GM12878 (cell line): ENCODE measurements at regions not wholly inside any gene's neighbourhood (a gene's known extent, or its start where the extent isn't known, plus 50 kb on each side); places are given as distances from the start of the nearest gene placed in this dataset.

Experiments used
- ATAC-seq: fragments of 200-7000 bp; cut with Tn5 transposase; 3 replicates; pipeline ENCODE4 v1.9.1; 2020; ENCODE audit warnings: mild to moderate bottlenecking, moderate library complexity
- BruUV-seq: library from RNA; stranded (reverse); fragments of 400-500 nt; replicated peaks from 2 replicates; lab custom pipeline; 2021; lab: Mats Ljungman, UMichigan
- CTCF ChIA-PET: fragments of 300-600 bp; sonication (Branson Sonifier 250); formaldehyde crosslinking; extraction: SDS; loops from one replicate; lab custom pipeline; 2021; ENCODE audit warnings: inconsistent platforms; lab: Yijun Ruan, JAX
- POLR2A ChIA-PET: fragments of 350-600 bp; formaldehyde crosslinking; extraction: SDS; loops from one replicate; lab custom pipeline; 2021; ENCODE audit warnings: inconsistent platforms; lab: Charles Lee
- RAD21 ChIA-PET: fragments of 300-600 bp; sonication (Branson Sonifier 250); formaldehyde crosslinking; loops from one replicate; lab custom pipeline; 2023; ENCODE audit warnings: antibody characterized with exemption; ENCODE audit not compliant: unreplicated experiment; lab: Charles Lee
- SMC1A ChIA-PET: fragments of 300-600 bp; sonication (Branson Sonifier 250); formaldehyde crosslinking; loops from one replicate; lab custom pipeline; 2023; ENCODE audit not compliant: unreplicated experiment, uncharacterized antibody; lab: Charles Lee
- DNase-seq: peaks from one replicate; pipeline ENCODE4 v3.0.0-alpha.2; 2011; ENCODE audit warnings: low read depth, low spot score
- FAIRE-seq: peaks from 3 replicates; lab custom pipeline; 2011; peaks lifted over from hg19 to GRCh38; lab: Jason Lieb, UNC
- H2AFZ ChIP-seq: 2 replicates; pipeline ENCODE4 v1.6.0; 2011; ENCODE audit warnings: low read depth, low read length, control low read depth; ENCODE audit not compliant: control insufficient read depth
- H3K27ac ChIP-seq: 2 replicates; pipeline ENCODE4 v1.5.1; 2011; ENCODE audit warnings: control low read depth; ENCODE audit not compliant: control insufficient read depth, insufficient read depth
- H3K27me3 ChIP-seq, 2 experiments: replicated peaks in 1 of 2; 2 replicates each; pipeline versions ENCODE4 v1.6.0 to v1.6.1; 2011; ENCODE audit warnings: low read length in 1 of 2; ENCODE audit not compliant: control insufficient read depth in 2 of 2, insufficient read depth in 2 of 2
- H3K36me3 ChIP-seq, 2 experiments: 2 replicates each; pipeline ENCODE4 v1.5.1; 2011; ENCODE audit warnings: low read length in 1 of 2; ENCODE audit not compliant: control insufficient read depth in 2 of 2, insufficient read depth in 2 of 2
- H3K4me1 ChIP-seq: 2 replicates; pipeline ENCODE4 v1.6.1; 2011; ENCODE audit warnings: mild to moderate bottlenecking, low read length, moderate library complexity, mixed read lengths; ENCODE audit not compliant: control insufficient read depth, insufficient read depth
- H3K4me2 ChIP-seq: 2 replicates; pipeline ENCODE4 v1.6.0; 2011; ENCODE audit warnings: control low read depth; ENCODE audit not compliant: control insufficient read depth, insufficient read depth
- H3K4me3 ChIP-seq: fragments of 200-600 bp; sonication (generic); 2 replicates; pipeline ENCODE4 v1.5.1; 2016
- H3K79me2 ChIP-seq: 2 replicates; pipeline ENCODE4 v1.6.0; 2011; ENCODE audit warnings: low read length; ENCODE audit not compliant: control insufficient read depth, insufficient read depth
- H3K9ac ChIP-seq: 2 replicates; pipeline ENCODE4 v1.8.0; 2011; ENCODE audit warnings: low read length, control low read depth, mixed read lengths; ENCODE audit not compliant: control insufficient read depth, insufficient read depth
- H3K9me3 ChIP-seq: replicated peaks from 3 replicates; pipeline ENCODE4 v1.5.1; 2011; ENCODE audit warnings: mild to moderate bottlenecking, low read length; ENCODE audit not compliant: control insufficient read depth, insufficient read depth
- H4K20me1 ChIP-seq: 2 replicates; pipeline ENCODE4 v1.6.0; 2011; ENCODE audit not compliant: control insufficient read depth, insufficient read depth
- ASH2L ChIP-seq: fragments of 300-600, 200-600 bp; sonication (generic); IDR thresholded peaks from 2 replicates; pipeline ENCODE4 v1.6.1; 2017; ENCODE audit warnings: low read depth, mild to moderate bottlenecking, borderline replicate concordance
- CEBPB ChIP-seq, 2 experiments: fragments of 150-350 bp in 1 of 2; IDR thresholded peaks; 2 replicates each; pipeline ENCODE4 v1.6.1; 2012 to 2014; ENCODE audit warnings: low read depth in 2 of 2, low read length in 2 of 2, borderline replicate concordance in 1 of 2, inconsistent platforms in 1 of 2
- CHD2 ChIP-seq: IDR thresholded peaks from 2 replicates; pipeline ENCODE4 v1.6.1; 2011; ENCODE audit warnings: low read depth, low read length, improper control_type of control experiment, borderline replicate concordance
- CREM ChIP-seq: IDR thresholded peaks from 2 replicates; pipeline ENCODE4 v1.6.1; 2014; ENCODE audit warnings: antibody characterized with exemption, low read depth
- EED ChIP-seq: sonication (generic); IDR thresholded peaks from 2 replicates; pipeline ENCODE4 v1.6.1; 2016; ENCODE audit warnings: antibody characterized with exemption, low read depth
- HDAC2 ChIP-seq: fragments of 200-600 bp; sonication (generic); IDR thresholded peaks from 2 replicates; pipeline ENCODE4 v1.6.1; 2017
- MEF2B ChIP-seq: fragments of 450-650 bp; IDR thresholded peaks from 2 replicates; pipeline ENCODE4 v1.6.1; 2018; ENCODE audit warnings: mild to moderate bottlenecking, moderate library complexity; ENCODE audit not compliant: partially characterized antibody, poor library complexity, severe bottlenecking
- NFXL1 ChIP-seq: fragments of 450-650 bp; IDR thresholded peaks from 2 replicates; pipeline ENCODE4 v1.6.1; 2017; ENCODE audit warnings: antibody characterized with exemption, mild to moderate bottlenecking, borderline replicate concordance
- PAX8 ChIP-seq: fragments of 450-650 bp; IDR thresholded peaks from 2 replicates; pipeline ENCODE4 v1.6.1; 2017; ENCODE audit warnings: mild to moderate bottlenecking, moderate library complexity
- TARDBP ChIP-seq: IDR thresholded peaks from 2 replicates; pipeline ENCODE4 v1.6.1; 2016; ENCODE audit warnings: borderline replicate concordance
- ZNF384 ChIP-seq: IDR thresholded peaks from 2 replicates; pipeline ENCODE4 v1.6.1; 2012; ENCODE audit warnings: low read depth, mild to moderate bottlenecking, low read length, improper control_type of control experiment, borderline replicate concordance
- WGBS: methylation state at CpG from one replicate; pipeline ENCODE4 v1.1.6; 2016; ENCODE audit warnings: low lambda C conversion rate; ENCODE audit not compliant: insufficient replicate concordance, insufficient coverage; ENCODE audit errors: missing lambda C conversion rate; 5-methylcytosine and 5-hydroxymethylcytosine counted together
- in situ Hi-C: fragments of 300-500 bp; cut with MboI; formaldehyde crosslinking; loops from 9 replicates; pipeline ENCODE4 v1.14.3; 2018; ENCODE audit warnings: mixed read lengths
- intact Hi-C: fragments of 100-400 bp; cut with micrococcal nuclease; formaldehyde crosslinking; loops from one replicate; pipeline ENCODE4 v1.14.2; 2022; ENCODE audit not compliant: unreplicated experiment
- TF ChIP-seq, protein P1 (sequence below): fragments of 450-650 bp; IDR thresholded peaks from 2 replicates; pipeline ENCODE4 v1.6.1; 2016; ENCODE audit warnings: mild to moderate bottlenecking
- TF ChIP-seq, protein P2 (sequence below): fragments of 450-650 bp; IDR thresholded peaks from 2 replicates; pipeline ENCODE4 v1.6.1; 2018; ENCODE audit warnings: borderline replicate concordance, mild to moderate bottlenecking; ENCODE audit not compliant: partially characterized antibody
- TF ChIP-seq, protein P3 (sequence below): fragments of 450-650 bp; IDR thresholded peaks from 2 replicates; pipeline ENCODE4 v1.6.1; 2017; ENCODE audit warnings: mild to moderate bottlenecking
- TF ChIP-seq, protein P4 (sequence below): IDR thresholded peaks from 2 replicates; pipeline ENCODE4 v1.6.1; 2011; ENCODE audit warnings: mild to moderate bottlenecking, low read depth, low read length, moderate library complexity; ENCODE audit not compliant: insufficient replicate concordance

DNA sequence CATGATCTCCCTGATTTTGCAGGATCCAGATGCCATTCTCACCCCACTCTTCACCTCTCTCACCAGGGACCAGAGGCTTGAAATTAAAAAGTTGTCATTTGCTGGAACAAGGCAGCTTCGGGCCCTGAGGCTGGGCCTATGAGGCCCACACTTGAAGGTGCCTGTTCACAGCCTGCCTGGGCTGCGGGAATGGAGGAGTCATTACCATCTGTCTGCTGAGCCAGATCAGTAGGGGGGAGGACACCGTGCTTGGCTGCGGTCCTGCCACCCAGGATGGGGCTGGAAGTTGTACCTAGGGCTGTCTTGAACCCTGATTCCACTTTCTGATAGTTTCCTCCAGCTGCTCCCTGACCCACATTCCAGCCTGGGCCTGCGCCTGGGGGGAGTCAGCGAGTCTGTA, 208.3 kb upstream of the N4BP1 start:
- POLR2A ChIA-PET: no interaction called here
- RAD21 ChIA-PET: no interaction called here
- SMC1A ChIA-PET: no interaction called here
- CTCF ChIA-PET: no interaction called here
- WGBS: 6% methylated on average over 6 of the region's 6 CpGs
- Histone ChIP-seq H2AFZ (no peak overlapping the region), H3K27me3 (no peaks in the 10 kb centered on the region; a peak in 1 of 4 replicates), H4K20me1 (no peaks in the 10 kb centered on the region), H3K27ac (no peak overlapping the region), H3K4me2 (no peak overlapping the region), H3K36me3 (no peaks in the 10 kb centered on the region), H3K79me2 (no peaks in the 10 kb centered on the region), H3K9me3 (no peaks in the 10 kb centered on the region), H3K9ac (no peak overlapping the region), H3K4me3 (no peak overlapping the region), H3K4me1 (no peaks in the 10 kb centered on the region)
- in situ Hi-C loops (no loop called here), intact Hi-C loops (no loop called here)
- BruUV-seq: no TSS peak
- TF ChIP-seq ASH2L (no peak), CEBPB (IDR thresholded peaks at IDR 0.05; ENCODE audit: borderline replicate concordance in 1 of 2, low read depth in 2 of 2, low read length in 2 of 2) (no peak), HDAC2 (no peak), MEF2B (no peak), EED (no peak), PAX8 (no peak), TARDBP (no peak), ZNF384 (no peak), CREM (no peak), CHD2 (no peak), NFXL1 (no peak)
- TF ChIP-seq, protein P1, sequence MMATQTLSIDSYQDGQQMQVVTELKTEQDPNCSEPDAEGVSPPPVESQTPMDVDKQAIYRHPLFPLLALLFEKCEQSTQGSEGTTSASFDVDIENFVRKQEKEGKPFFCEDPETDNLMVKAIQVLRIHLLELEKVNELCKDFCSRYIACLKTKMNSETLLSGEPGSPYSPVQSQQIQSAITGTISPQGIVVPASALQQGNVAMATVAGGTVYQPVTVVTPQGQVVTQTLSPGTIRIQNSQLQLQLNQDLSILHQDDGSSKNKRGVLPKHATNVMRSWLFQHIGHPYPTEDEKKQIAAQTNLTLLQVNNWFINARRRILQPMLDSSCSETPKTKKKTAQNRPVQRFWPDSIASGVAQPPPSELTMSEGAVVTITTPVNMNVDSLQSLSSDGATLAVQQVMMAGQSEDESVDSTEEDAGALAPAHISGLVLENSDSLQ: no peak
- TF ChIP-seq, protein P2, sequence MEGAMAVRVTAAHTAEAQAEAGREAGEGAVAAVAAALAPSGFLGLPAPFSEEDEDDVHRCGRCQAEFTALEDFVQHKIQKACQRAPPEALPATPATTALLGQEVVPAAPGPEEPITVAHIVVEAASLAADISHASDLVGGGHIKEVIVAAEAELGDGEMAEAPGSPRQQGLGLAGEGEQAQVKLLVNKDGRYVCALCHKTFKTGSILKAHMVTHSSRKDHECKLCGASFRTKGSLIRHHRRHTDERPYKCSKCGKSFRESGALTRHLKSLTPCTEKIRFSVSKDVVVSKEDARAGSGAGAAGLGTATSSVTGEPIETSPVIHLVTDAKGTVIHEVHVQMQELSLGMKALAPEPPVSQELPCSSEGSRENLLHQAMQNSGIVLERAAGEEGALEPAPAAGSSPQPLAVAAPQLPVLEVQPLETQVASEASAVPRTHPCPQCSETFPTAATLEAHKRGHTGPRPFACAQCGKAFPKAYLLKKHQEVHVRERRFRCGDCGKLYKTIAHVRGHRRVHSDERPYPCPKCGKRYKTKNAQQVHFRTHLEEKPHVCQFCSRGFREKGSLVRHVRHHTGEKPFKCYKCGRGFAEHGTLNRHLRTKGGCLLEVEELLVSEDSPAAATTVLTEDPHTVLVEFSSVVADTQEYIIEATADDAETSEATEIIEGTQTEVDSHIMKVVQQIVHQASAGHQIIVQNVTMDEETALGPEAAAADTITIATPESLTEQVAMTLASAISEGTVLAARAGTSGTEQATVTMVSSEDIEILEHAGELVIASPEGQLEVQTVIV: no peak
- TF ChIP-seq, protein P3, sequence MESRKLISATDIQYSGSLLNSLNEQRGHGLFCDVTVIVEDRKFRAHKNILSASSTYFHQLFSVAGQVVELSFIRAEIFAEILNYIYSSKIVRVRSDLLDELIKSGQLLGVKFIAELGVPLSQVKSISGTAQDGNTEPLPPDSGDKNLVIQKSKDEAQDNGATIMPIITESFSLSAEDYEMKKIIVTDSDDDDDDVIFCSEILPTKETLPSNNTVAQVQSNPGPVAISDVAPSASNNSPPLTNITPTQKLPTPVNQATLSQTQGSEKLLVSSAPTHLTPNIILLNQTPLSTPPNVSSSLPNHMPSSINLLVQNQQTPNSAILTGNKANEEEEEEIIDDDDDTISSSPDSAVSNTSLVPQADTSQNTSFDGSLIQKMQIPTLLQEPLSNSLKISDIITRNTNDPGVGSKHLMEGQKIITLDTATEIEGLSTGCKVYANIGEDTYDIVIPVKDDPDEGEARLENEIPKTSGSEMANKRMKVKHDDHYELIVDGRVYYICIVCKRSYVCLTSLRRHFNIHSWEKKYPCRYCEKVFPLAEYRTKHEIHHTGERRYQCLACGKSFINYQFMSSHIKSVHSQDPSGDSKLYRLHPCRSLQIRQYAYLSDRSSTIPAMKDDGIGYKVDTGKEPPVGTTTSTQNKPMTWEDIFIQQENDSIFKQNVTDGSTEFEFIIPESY: no peak
- TF ChIP-seq, protein P4, sequence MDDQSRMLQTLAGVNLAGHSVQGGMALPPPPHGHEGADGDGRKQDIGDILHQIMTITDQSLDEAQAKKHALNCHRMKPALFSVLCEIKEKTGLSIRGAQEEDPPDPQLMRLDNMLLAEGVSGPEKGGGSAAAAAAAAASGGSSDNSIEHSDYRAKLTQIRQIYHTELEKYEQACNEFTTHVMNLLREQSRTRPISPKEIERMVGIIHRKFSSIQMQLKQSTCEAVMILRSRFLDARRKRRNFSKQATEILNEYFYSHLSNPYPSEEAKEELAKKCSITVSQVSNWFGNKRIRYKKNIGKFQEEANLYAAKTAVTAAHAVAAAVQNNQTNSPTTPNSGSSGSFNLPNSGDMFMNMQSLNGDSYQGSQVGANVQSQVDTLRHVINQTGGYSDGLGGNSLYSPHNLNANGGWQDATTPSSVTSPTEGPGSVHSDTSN: no peak
- FAIRE-seq (no peak), DNase-seq (no peak), ATAC-seq (no peak)
